Prostate gland (tissue), 2 donors: ENCODE measurements at regions not wholly inside any gene's neighbourhood (a gene's known extent, or its start where the extent isn't known, plus 50 kb on each side); places are given as distances from the start of the nearest gene placed in this dataset.

ENCODE experiments used
- DNase-seq: peaks from one replicate; pipeline ENCODE4 v3.0.0-alpha.2; 2019; ENCODE audit warnings: low spot score
- H3K27ac ChIP-seq, 2 donors: fragments of 200-600 bp; sonication (generic); 2 replicates each; pipeline ENCODE4 v1.5.1; 2017 to 2019
- H3K27me3 ChIP-seq: fragments of 200-600 bp; sonication (generic); replicated peaks from 2 replicates; pipeline ENCODE4 v1.5.1; 2019; ENCODE audit not compliant: insufficient read depth
- H3K36me3 ChIP-seq, 2 donors: fragments of 200-600 bp; sonication (generic); 1 replicate in 1 of 2; 2 replicates in 1 of 2; pipeline versions ENCODE4 v1.5.1 to v1.8.1; 2017 to 2019
- H3K4me1 ChIP-seq: fragments of 200-600 bp; sonication (generic); replicated peaks from 2 replicates; pipeline ENCODE4 v1.5.1; 2019
- H3K4me3 ChIP-seq, 2 donors: fragments of 200-600 bp; sonication (generic); 2 replicates each; pipeline ENCODE4 v1.5.1; 2017 to 2019
- H3K9me3 ChIP-seq: fragments of 200-600 bp; sonication (generic); 2 replicates; pipeline ENCODE4 v1.5.1; 2017
- POLR2A ChIP-seq: fragments of 450-650 bp; IDR thresholded peaks from one replicate; pipeline ENCODE4 v1.6.1; 2016; ENCODE audit warnings: antibody characterized with exemption, mild to moderate bottlenecking
- POLR2AphosphoS5 ChIP-seq: sonication (generic); formaldehyde crosslinking; IDR thresholded peaks from one replicate; pipeline ENCODE4 v1.6.1; 2017; ENCODE audit warnings: antibody characterized with exemption
- WGBS: methylation state at CpG from one replicate; pipeline ENCODE4 v1.1.5; 2018; 5-methylcytosine and 5-hydroxymethylcytosine counted together
- intact Hi-C: fragments of 100-400 bp; cut with DNase I; formaldehyde crosslinking; loops from one replicate; pipeline ENCODE4 v1.14.2; 2022
- TF ChIP-seq, protein P1 (sequence below), 4 experiments: fragments of 200-600 bp in 2 of 4; fragments of 450-650 bp in 2 of 4; sonication (generic) in 2 of 4; IDR thresholded peaks; 1 replicate in 3 of 4; 2 replicates in 1 of 4; pipeline ENCODE4 v1.5.1; 2016 to 2019; ENCODE audit warnings: antibody characterized with exemption in 4 of 4, mild to moderate bottlenecking in 2 of 4, moderate library complexity in 2 of 4

GRCh38 chr6:2471472-2471871 is 226.1 kb upstream of the GMDS start:
- Histone ChIP-seq H3K27me3 (no peaks in the 10 kb centered on the region), H3K36me3 (no peaks in the 10 kb centered on the region), H3K27ac (no peak overlapping the region), H3K9me3 (no peaks in the 10 kb centered on the region), H3K4me3 (no peak overlapping the region), H3K4me1 (no peaks in the 10 kb centered on the region)
- no peak for DNase-seq
- intact Hi-C loops = no loop called here
- 70% methylated on average over 9 of the region's 9 CpGs for WGBS
- TF ChIP-seq, protein P1, sequence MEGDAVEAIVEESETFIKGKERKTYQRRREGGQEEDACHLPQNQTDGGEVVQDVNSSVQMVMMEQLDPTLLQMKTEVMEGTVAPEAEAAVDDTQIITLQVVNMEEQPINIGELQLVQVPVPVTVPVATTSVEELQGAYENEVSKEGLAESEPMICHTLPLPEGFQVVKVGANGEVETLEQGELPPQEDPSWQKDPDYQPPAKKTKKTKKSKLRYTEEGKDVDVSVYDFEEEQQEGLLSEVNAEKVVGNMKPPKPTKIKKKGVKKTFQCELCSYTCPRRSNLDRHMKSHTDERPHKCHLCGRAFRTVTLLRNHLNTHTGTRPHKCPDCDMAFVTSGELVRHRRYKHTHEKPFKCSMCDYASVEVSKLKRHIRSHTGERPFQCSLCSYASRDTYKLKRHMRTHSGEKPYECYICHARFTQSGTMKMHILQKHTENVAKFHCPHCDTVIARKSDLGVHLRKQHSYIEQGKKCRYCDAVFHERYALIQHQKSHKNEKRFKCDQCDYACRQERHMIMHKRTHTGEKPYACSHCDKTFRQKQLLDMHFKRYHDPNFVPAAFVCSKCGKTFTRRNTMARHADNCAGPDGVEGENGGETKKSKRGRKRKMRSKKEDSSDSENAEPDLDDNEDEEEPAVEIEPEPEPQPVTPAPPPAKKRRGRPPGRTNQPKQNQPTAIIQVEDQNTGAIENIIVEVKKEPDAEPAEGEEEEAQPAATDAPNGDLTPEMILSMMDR (IDR thresholded peaks at IDR 0.05) = no peak
- no peak for TF ChIP-seq POLR2AphosphoS5
- TF ChIP-seq POLR2A = no peak

- H3K4me1 ChIP-seq = no peaks in the 10 kb centered on the region
- no peak for DNase-seq
- no peaks in the 10 kb centered on the region for H3K9me3 ChIP-seq
- intact Hi-C loops = loop anchor here (10.0 kb wide), 1 partner anchor 225 kb away; no protein-coding TSS in a partner anchor
- 96% methylated on average over 8 of the region's 8 CpGs for WGBS
- no peak overlapping the region for H3K27ac ChIP-seq
- no peaks in the 10 kb centered on the region for H3K36me3 ChIP-seq
- no peak for TF ChIP-seq POLR2A
- TF ChIP-seq, protein P1 (IDR thresholded peaks at IDR 0.05) = no peak
- TF ChIP-seq POLR2AphosphoS5 = no peak
- no peak overlapping the region for H3K4me3 ChIP-seq
- H3K27me3 ChIP-seq = no peaks in the 10 kb centered on the region
Observed at GRCh38 chr6:2469428-2469827, 224.0 kb upstream of the GMDS start.

- TF ChIP-seq, protein P1 (IDR thresholded peaks at IDR 0.05) = no peak
- no peak for TF ChIP-seq POLR2A
- TF ChIP-seq POLR2AphosphoS5 = no peak
- Histone ChIP-seq H3K27ac (no peak overlapping the region), H3K4me3 (no peak overlapping the region), H3K36me3 (no peaks in the 10 kb centered on the region), H3K27me3 (no peaks in the 10 kb centered on the region), H3K4me1 (no peaks in the 10 kb centered on the region), H3K9me3 (no peaks in the 10 kb centered on the region)
- no peak for DNase-seq
- intact Hi-C loops = loop anchor here (10.0 kb wide), 1 partner anchor 226 kb away; no protein-coding TSS in a partner anchor
- WGBS = 72% methylated on average over 4 of the region's 4 CpGs
Observed at GRCh38 chr6:2468601-2468955, 223.2 kb upstream of the GMDS start.

- WGBS = 63% methylated on average over 6 of the region's 6 CpGs
- TF ChIP-seq, protein P1 (IDR thresholded peaks at IDR 0.05) = no peak
- TF ChIP-seq POLR2A = no peak
- TF ChIP-seq POLR2AphosphoS5 = no peak
- Histone ChIP-seq H3K4me1 (no peaks in the 10 kb centered on the region), H3K27ac (no peak overlapping the region), H3K4me3 (no peak overlapping the region), H3K27me3 (no peaks in the 10 kb centered on the region), H3K36me3 (no peaks in the 10 kb centered on the region), H3K9me3 (no peaks in the 10 kb centered on the region)
- intact Hi-C loops = loop anchor here (10.0 kb wide), 1 partner anchor 227 kb away; no protein-coding TSS in a partner anchor
- DNase-seq = no peak
Observed at GRCh38 chr6:2467929-2468600, 222.7 kb upstream of the GMDS start.

DNA sequence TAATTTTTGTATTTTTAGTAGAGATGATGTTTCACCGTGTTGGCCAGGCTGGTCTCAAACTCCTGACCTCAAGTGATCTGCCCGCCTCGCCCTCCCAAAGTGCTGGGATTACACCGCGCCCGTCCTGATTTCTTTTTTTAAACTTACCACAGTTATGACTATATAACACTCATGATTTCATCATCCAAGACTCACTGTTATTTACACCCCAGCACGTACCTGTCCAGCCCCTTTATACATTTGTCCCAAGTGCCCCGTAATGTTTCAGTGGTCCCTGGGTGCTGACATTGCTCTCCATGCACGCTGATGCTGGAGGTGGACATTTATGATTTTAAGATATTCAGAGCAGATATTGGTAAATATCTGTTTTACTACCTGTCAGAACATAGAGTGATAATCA is 219.9 kb upstream of the GMDS start:
- no peak overlapping the region for H3K4me3 ChIP-seq
- H3K9me3 ChIP-seq = no peaks in the 10 kb centered on the region
- no peaks in the 10 kb centered on the region for H3K36me3 ChIP-seq
- intact Hi-C loops = loop anchor here (10.0 kb wide), 1 partner anchor 229 kb away; no protein-coding TSS in a partner anchor
- no peak overlapping the region for H3K27ac ChIP-seq
- TF ChIP-seq, protein P1 (IDR thresholded peaks at IDR 0.05) = no peak
- TF ChIP-seq POLR2A (no peak), POLR2AphosphoS5 (no peak)
- H3K4me1 ChIP-seq = no peaks in the 10 kb centered on the region
- H3K27me3 ChIP-seq = no peaks in the 10 kb centered on the region
- WGBS = 96% methylated on average over 9 of the region's 9 CpGs
- DNase-seq = no peak
